ENCODE measurements at regions not wholly inside any gene's neighbourhood (a gene's known extent, or its start where the extent isn't known, plus 50 kb on each side); places are given as distances from the start of the nearest gene placed in this dataset.
A peak's percentile ranks its signal among the peaks of the same experiment; 100 is the strongest.

DNA sequence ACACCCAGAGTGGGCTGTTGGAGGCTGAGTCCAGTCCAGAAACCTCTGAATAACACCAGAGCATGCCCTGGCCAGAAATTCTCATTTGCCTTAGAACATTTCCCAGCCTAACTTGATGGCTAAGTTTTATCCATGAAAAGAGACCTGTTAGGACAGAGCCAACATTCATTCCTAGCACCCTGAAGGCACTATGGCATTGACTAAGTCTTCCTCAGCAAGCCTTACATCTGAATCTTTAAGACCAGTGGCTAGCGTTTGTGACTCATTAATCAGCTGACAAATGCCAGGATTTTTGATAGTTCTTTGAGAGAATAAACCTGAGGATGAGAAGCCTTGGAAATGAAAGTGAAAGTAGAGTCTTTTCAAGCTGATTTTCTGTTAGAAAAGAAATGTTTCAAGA, 1087.1 kb upstream of the ALCAM start:
- peak overlapping the region; percentile 3 to 33 for H3K27ac ChIP-seq
- H3K4me3 ChIP-seq, result peak overlapping the region; percentile 28 to 34
- TF ChIP-seq CTCF (IDR thresholded peaks at IDR 0.05), result no peak
- no peak for DNase-seq (ENCODE audit: low spot score in 2 of 2)
- H3K9me3 ChIP-seq, result peaks cover 21 to 30% of the 10 kb centered on the region in 2 donors
- H3K36me3 ChIP-seq, result no peaks in the 10 kb centered on the region
- no peaks in the 10 kb centered on the region for H3K4me1 ChIP-seq
- H3K27me3 ChIP-seq, result no peaks in the 10 kb centered on the region
- intact Hi-C loops (cut with DNase I), result no loop called here

DNA sequence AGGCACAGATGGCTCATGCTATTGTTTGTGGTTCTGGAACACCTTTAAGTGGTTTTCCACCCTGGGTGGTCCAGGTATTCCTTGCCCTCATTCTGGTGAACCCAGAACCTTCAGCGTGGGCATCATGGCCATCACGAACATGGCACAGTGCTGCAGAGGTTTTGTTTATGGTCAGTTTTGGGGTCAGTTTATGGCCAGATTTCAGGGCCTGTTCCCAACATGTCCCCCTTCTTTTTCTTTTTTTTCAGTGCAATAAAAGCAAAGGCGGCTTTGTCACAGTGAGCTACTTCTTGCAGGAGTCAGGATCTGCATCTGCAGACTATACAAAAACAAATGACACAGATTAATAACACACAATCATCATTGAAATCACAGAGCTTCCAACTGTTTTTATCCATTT, 1085.0 kb upstream of the ALCAM start:
- Histone ChIP-seq H3K9me3 (peaks cover 12 to 18% of the 10 kb centered on the region in 2 donors), H3K27ac (no peak overlapping the region), H3K4me1 (no peaks in the 10 kb centered on the region), H3K27me3 (no peaks in the 10 kb centered on the region), H3K36me3 (no peaks in the 10 kb centered on the region), H3K4me3 (no peak overlapping the region)
- TF ChIP-seq CTCF (IDR thresholded peaks at IDR 0.05), result no peak
- DNase-seq (ENCODE audit: low spot score in 2 of 2), result no peak
- intact Hi-C loops (cut with DNase I), result no loop called here

GRCh38 chr3:104286645-104287044, 1080.1 kb upstream of the ALCAM start:
- Histone ChIP-seq H3K27me3 (no peaks in the 10 kb centered on the region), H3K27ac (no peak overlapping the region), H3K4me1 (no peaks in the 10 kb centered on the region), H3K9me3 (peaks cover 4 to 12% of the 10 kb centered on the region in 2 donors), H3K36me3 (no peaks in the 10 kb centered on the region), H3K4me3 (no peak overlapping the region)
- DNase-seq (ENCODE audit: low spot score in 2 of 2), result no peak
- intact Hi-C loops (cut with DNase I), result no loop called here
- no peak for TF ChIP-seq CTCF (IDR thresholded peaks at IDR 0.05)

- no peaks in the 10 kb centered on the region for H3K27me3 ChIP-seq
- DNase-seq (ENCODE audit: low spot score in 2 of 2), result no peak
- H3K4me1 ChIP-seq, result peaks cover 0 to 5% of the 10 kb centered on the region in 2 donors
- H3K36me3 ChIP-seq, result no peaks in the 10 kb centered on the region
- H3K4me3 ChIP-seq, result peak overlapping the region; percentile 35 to 36
- intact Hi-C loops (cut with DNase I), result no loop called here
- H3K9me3 ChIP-seq, result peaks cover 0 to 5% of the 10 kb centered on the region in 2 donors
- TF ChIP-seq CTCF (IDR thresholded peaks at IDR 0.05), result no peak
- H3K27ac ChIP-seq, result peak overlapping the region in 1 of 2 donors; percentile 38
Measured at GRCh38 chr3:104291437-104291851, 1075.3 kb upstream of the ALCAM start.

DNA sequence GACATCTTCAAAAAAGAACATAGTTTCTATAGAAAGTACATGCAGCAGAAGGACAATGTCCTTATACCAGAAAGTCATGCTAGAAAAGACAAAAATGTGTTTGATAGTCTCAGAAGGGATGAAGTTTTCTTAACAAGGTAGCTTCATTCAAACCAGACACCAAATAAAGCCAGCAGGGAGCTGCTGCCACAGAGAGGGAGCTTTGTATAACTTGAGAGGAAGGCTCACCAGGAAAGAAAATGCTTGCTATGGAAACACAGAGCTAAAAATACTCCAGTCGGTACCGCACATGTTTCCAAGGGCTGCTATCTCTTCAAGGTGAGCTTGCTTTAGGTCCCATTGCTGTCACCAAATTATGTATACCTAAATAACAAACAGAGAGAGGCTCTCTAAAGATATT, 1074.8 kb upstream of the ALCAM start:
- peak overlapping the region in 1 of 2 donors; percentile 38 for H3K27ac ChIP-seq
- H3K27me3 ChIP-seq, result no peaks in the 10 kb centered on the region
- no peak for TF ChIP-seq CTCF (IDR thresholded peaks at IDR 0.05)
- no peaks in the 10 kb centered on the region for H3K36me3 ChIP-seq
- peaks cover 0 to 5% of the 10 kb centered on the region in 2 donors for H3K4me1 ChIP-seq
- intact Hi-C loops (cut with DNase I), result no loop called here
- no peak for DNase-seq (ENCODE audit: low spot score in 2 of 2)
- H3K4me3 ChIP-seq, result peak overlapping the region; percentile 35 to 36
- peaks cover 0 to 4% of the 10 kb centered on the region in 2 donors for H3K9me3 ChIP-seq

- DNase-seq (ENCODE audit: low spot score in 2 of 2), result no peak
Measured at GRCh38 chr3:104297617-104298016, 1069.1 kb upstream of the ALCAM start.

More at GRCh38 chr3:104297617-104298016, 1069.1 kb upstream of the ALCAM start:
- Histone ChIP-seq H3K4me3 (no peak overlapping the region), H3K27me3 (no peaks in the 10 kb centered on the region), H3K27ac (no peak overlapping the region), H3K9me3 (no peaks in the 10 kb centered on the region), H3K4me1 (no peaks in the 10 kb centered on the region), H3K36me3 (no peaks in the 10 kb centered on the region)
- no peak for TF ChIP-seq CTCF (IDR thresholded peaks at IDR 0.05)
- intact Hi-C loops (cut with DNase I), result no loop called here

All from ascending aorta (tissue), 2 donors.